Astrocyte (in vitro differentiated cells and primary cell): ENCODE measurements at regions not wholly inside any gene's neighbourhood (a gene's known extent, or its start where the extent isn't known, plus 50 kb on each side); places are given as distances from the start of the nearest gene placed in this dataset.

Experiments
- DNase-seq: peaks from one replicate; pipeline ENCODE4 v3.0.0-alpha.2; 2010; ENCODE audit warnings: low read depth
- FAIRE-seq: peaks from 2 replicates; lab custom pipeline; 2011; peaks lifted over from hg19 to GRCh38; lab: Jason Lieb, UNC
- H2AFZ ChIP-seq: 2 replicates; pipeline ENCODE4 v1.6.0; 2012; ENCODE audit warnings: low read depth, low read length, inconsistent platforms
- H3K27ac ChIP-seq: 2 replicates; pipeline ENCODE4 v1.5.1; 2011; ENCODE audit warnings: low read depth, low read length, inconsistent platforms
- H3K27me3 ChIP-seq: 2 replicates; pipeline ENCODE4 v1.6.0; 2011; ENCODE audit warnings: low read length, inconsistent platforms; ENCODE audit not compliant: insufficient read depth
- H3K36me3 ChIP-seq: 2 replicates; pipeline ENCODE4 v1.5.1; 2011; ENCODE audit warnings: low read length, inconsistent platforms; ENCODE audit not compliant: insufficient read depth
- H3K4me1 ChIP-seq: 2 replicates; pipeline ENCODE4 v1.5.1; 2011; ENCODE audit warnings: low read length, inconsistent platforms; ENCODE audit not compliant: insufficient read depth
- H3K4me2 ChIP-seq: 2 replicates; pipeline ENCODE4 v1.6.0; 2012; ENCODE audit warnings: low read length, inconsistent platforms
- H3K4me3 ChIP-seq: 2 replicates; pipeline ENCODE4 v1.5.1; 2011; ENCODE audit warnings: low read depth, mild to moderate bottlenecking, low read length, inconsistent platforms; ENCODE audit not compliant: insufficient read depth
- H3K79me2 ChIP-seq: 2 replicates; pipeline ENCODE4 v1.6.0; 2012; ENCODE audit warnings: mild to moderate bottlenecking, low read length, inconsistent platforms; ENCODE audit not compliant: insufficient read depth
- H3K9ac ChIP-seq: 2 replicates; pipeline ENCODE4 v1.6.0; 2012; ENCODE audit warnings: mild to moderate bottlenecking, low read length, inconsistent platforms
- H3K9me3 ChIP-seq: 2 replicates; pipeline ENCODE4 v1.5.1; 2012; ENCODE audit warnings: low read depth, mild to moderate bottlenecking, low read length, inconsistent platforms; ENCODE audit not compliant: insufficient read depth
- H4K20me1 ChIP-seq: 2 replicates; pipeline ENCODE4 v1.6.0; 2012; ENCODE audit warnings: low read length, inconsistent platforms; ENCODE audit not compliant: insufficient read depth
- H3K27ac Mint-ChIP-seq: one replicate; pipeline ENCODE4 v1.8.0; 2021; ENCODE audit warnings: mild to moderate bottlenecking, mixed read lengths; ENCODE audit not compliant: unreplicated experiment
- H3K27me3 Mint-ChIP-seq: one replicate; pipeline ENCODE4 v1.8.0; 2021; ENCODE audit warnings: low read depth, mixed read lengths; ENCODE audit not compliant: unreplicated experiment
- H3K36me3 Mint-ChIP-seq: one replicate; pipeline ENCODE4 v1.8.0; 2021; ENCODE audit warnings: low read depth, mixed read lengths; ENCODE audit not compliant: unreplicated experiment
- H3K4me1 Mint-ChIP-seq: one replicate; pipeline ENCODE4 v1.8.0; 2021; ENCODE audit warnings: low read depth, mixed read lengths; ENCODE audit not compliant: unreplicated experiment
- H3K4me3 Mint-ChIP-seq: one replicate; pipeline ENCODE4 v1.8.0; 2021; ENCODE audit warnings: mild to moderate bottlenecking, moderate library complexity, mixed read lengths; ENCODE audit not compliant: unreplicated experiment
- H3K9me3 Mint-ChIP-seq: one replicate; pipeline ENCODE4 v1.8.0; 2021; ENCODE audit warnings: mild to moderate bottlenecking, mixed read lengths; ENCODE audit not compliant: unreplicated experiment
- EZH2 ChIP-seq: IDR thresholded peaks from 2 replicates; pipeline ENCODE4 v1.6.1; 2012; ENCODE audit warnings: mild to moderate bottlenecking, low read length, inconsistent platforms; ENCODE audit not compliant: insufficient read depth
- TF ChIP-seq, protein P1 (sequence below): IDR thresholded peaks from 2 replicates; pipeline ENCODE4 v1.5.1; 2011; ENCODE audit warnings: low read depth, mild to moderate bottlenecking, inconsistent platforms, low read length, moderate library complexity; ENCODE audit not compliant: insufficient read depth

- Mint-ChIP-seq H3K4me1 (no peaks in the 10 kb centered on the region), H3K9me3 (no peaks in the 10 kb centered on the region), H3K27me3 (no peaks in the 10 kb centered on the region), H3K36me3 (no peaks in the 10 kb centered on the region), H3K4me3 (no peak overlapping the region), H3K27ac (no peak overlapping the region)
- no peak overlapping the region for H3K27ac ChIP-seq
- no peak for FAIRE-seq
- no peaks in the 10 kb centered on the region for H4K20me1 ChIP-seq
- no peaks in the 10 kb centered on the region for H3K79me2 ChIP-seq
- H3K9ac ChIP-seq: no peak overlapping the region
- TF ChIP-seq, protein P1, sequence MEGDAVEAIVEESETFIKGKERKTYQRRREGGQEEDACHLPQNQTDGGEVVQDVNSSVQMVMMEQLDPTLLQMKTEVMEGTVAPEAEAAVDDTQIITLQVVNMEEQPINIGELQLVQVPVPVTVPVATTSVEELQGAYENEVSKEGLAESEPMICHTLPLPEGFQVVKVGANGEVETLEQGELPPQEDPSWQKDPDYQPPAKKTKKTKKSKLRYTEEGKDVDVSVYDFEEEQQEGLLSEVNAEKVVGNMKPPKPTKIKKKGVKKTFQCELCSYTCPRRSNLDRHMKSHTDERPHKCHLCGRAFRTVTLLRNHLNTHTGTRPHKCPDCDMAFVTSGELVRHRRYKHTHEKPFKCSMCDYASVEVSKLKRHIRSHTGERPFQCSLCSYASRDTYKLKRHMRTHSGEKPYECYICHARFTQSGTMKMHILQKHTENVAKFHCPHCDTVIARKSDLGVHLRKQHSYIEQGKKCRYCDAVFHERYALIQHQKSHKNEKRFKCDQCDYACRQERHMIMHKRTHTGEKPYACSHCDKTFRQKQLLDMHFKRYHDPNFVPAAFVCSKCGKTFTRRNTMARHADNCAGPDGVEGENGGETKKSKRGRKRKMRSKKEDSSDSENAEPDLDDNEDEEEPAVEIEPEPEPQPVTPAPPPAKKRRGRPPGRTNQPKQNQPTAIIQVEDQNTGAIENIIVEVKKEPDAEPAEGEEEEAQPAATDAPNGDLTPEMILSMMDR: no peak
- TF ChIP-seq EZH2: no peak
- no peak overlapping the region for H3K4me2 ChIP-seq
- H3K27me3 ChIP-seq: no peaks in the 10 kb centered on the region
- DNase-seq: no peak
- no peaks in the 10 kb centered on the region for H3K4me1 ChIP-seq
- no peak overlapping the region for H3K4me3 ChIP-seq
- H3K36me3 ChIP-seq: no peaks in the 10 kb centered on the region
- H2AFZ ChIP-seq: no peak overlapping the region
- H3K9me3 ChIP-seq: no peaks in the 10 kb centered on the region
These were observed 374.5 kb downstream of the EPM2A start for GRCh38 chr6:145360865-145361264.

GRCh38 chr6:145367149-145367548 lies 368.2 kb downstream of the EPM2A start:
- Mint-ChIP-seq H3K9me3 (no peaks in the 10 kb centered on the region), H3K4me3 (no peak overlapping the region), H3K4me1 (no peaks in the 10 kb centered on the region), H3K36me3 (no peaks in the 10 kb centered on the region), H3K27me3 (peaks cover 2% of the 10 kb centered on the region), H3K27ac (no peak overlapping the region)
- no peak overlapping the region for H3K27ac ChIP-seq
- no peak overlapping the region for H3K4me3 ChIP-seq
- DNase-seq (no peak), FAIRE-seq (no peak)
- no peak overlapping the region for H3K9ac ChIP-seq
- H3K4me1 ChIP-seq: no peaks in the 10 kb centered on the region
- H3K27me3 ChIP-seq: no peaks in the 10 kb centered on the region
- no peaks in the 10 kb centered on the region for H4K20me1 ChIP-seq
- H2AFZ ChIP-seq: no peak overlapping the region
- no peak overlapping the region for H3K4me2 ChIP-seq
- no peak for TF ChIP-seq EZH2
- H3K9me3 ChIP-seq: no peaks in the 10 kb centered on the region
- H3K79me2 ChIP-seq: no peaks in the 10 kb centered on the region
- H3K36me3 ChIP-seq: no peaks in the 10 kb centered on the region

- Histone ChIP-seq H4K20me1 (no peaks in the 10 kb centered on the region), H3K9ac (no peak overlapping the region), H3K79me2 (no peaks in the 10 kb centered on the region), H3K4me1 (no peaks in the 10 kb centered on the region), H3K27me3 (no peaks in the 10 kb centered on the region), H3K36me3 (no peaks in the 10 kb centered on the region), H2AFZ (no peak overlapping the region), H3K4me2 (no peak overlapping the region), H3K4me3 (no peak overlapping the region), H3K27ac (no peak overlapping the region), H3K9me3 (no peaks in the 10 kb centered on the region)
- Mint-ChIP-seq H3K4me3 (no peak overlapping the region), H3K27ac (no peak overlapping the region), H3K36me3 (no peaks in the 10 kb centered on the region), H3K4me1 (no peaks in the 10 kb centered on the region), H3K27me3 (peaks cover 2% of the 10 kb centered on the region), H3K9me3 (no peaks in the 10 kb centered on the region)
- FAIRE-seq (no peak), DNase-seq (no peak)
- no peak for TF ChIP-seq EZH2
- TF ChIP-seq, protein P1: no peak
These were observed 367.2 kb downstream of the EPM2A start for GRCh38 chr6:145368075-145368474.
